Kidney (tissue), 13 donors: ENCODE measurements at regions not wholly inside any gene's neighbourhood (a gene's known extent, or its start where the extent isn't known, plus 50 kb on each side); places are given as distances from the start of the nearest gene placed in this dataset.

Source experiments
- DNase-seq, 5 donors: peaks; one replicate each; pipeline ENCODE4 v3.0.0-alpha.2; 2013 to 2020
- FAIRE-seq: peaks from 2 replicates; lab custom pipeline; 2012; peaks lifted over from hg19 to GRCh38; lab: Jason Lieb, UNC
- H3K27ac ChIP-seq, 2 donors: one replicate each; pipeline ENCODE4 v1.7.0; 2013; ENCODE audit warnings: low read depth in 2 of 2, low read length in 2 of 2, inconsistent platforms in 1 of 2
- H3K27me3 ChIP-seq: one replicate; pipeline ENCODE4 v1.7.1; 2013; ENCODE audit warnings: low read length, inconsistent platforms; ENCODE audit not compliant: control insufficient read depth, insufficient read depth
- H3K36me3 ChIP-seq, 3 donors: one replicate each; pipeline versions ENCODE4 v1.7.0 to v1.7.1; 2013; ENCODE audit warnings: low read length in 3 of 3, control low read depth in 1 of 3, inconsistent platforms in 1 of 3; ENCODE audit not compliant: insufficient read depth in 3 of 3, control insufficient read depth in 2 of 3
- H3K4me1 ChIP-seq, 3 donors: one replicate each; pipeline versions ENCODE4 v1.7.0 to v1.7.1; 2013; ENCODE audit warnings: low read length in 3 of 3, inconsistent platforms in 1 of 3, low read depth in 1 of 3; ENCODE audit not compliant: control insufficient read depth in 2 of 3, insufficient read depth in 2 of 3
- H3K4me3 ChIP-seq, 3 donors: one replicate each; pipeline versions ENCODE4 v1.7.0 to v1.8.1; 2013; ENCODE audit warnings: low read length in 3 of 3, control low read depth in 1 of 3, inconsistent platforms in 1 of 3
- H3K9ac ChIP-seq, 3 donors: one replicate each; pipeline versions ENCODE4 v1.7.0 to v1.7.1; 2013; ENCODE audit warnings: low read length in 3 of 3, control low read depth in 1 of 3, inconsistent platforms in 1 of 3
- H3K9me3 ChIP-seq, 3 donors: one replicate each; pipeline versions ENCODE4 v1.7.0 to v1.7.1; 2013; ENCODE audit warnings: low read length in 3 of 3, control low read depth in 1 of 3, inconsistent platforms in 1 of 3; ENCODE audit not compliant: control insufficient read depth in 2 of 3, insufficient read depth in 1 of 3
- intact Hi-C: fragments of 100-400 bp; cut with DNase I; formaldehyde crosslinking; loops from one replicate; pipeline ENCODE4 v1.11.1; 2022
- TF ChIP-seq, protein P1 (sequence below): IDR thresholded peaks from 3 replicates; pipeline ENCODE4 v1.5.1; 2012; ENCODE audit warnings: mild to moderate bottlenecking, moderate library complexity, borderline replicate concordance; ENCODE audit not compliant: insufficient read depth; ENCODE audit errors: extremely low read depth
- donor health status: control.
- donor health status: control.
- donor health status: control.
- donor health status: control.
- donor health status: control.
- donor health status: DM: yes; HTN: yes; CAD: no.
- donor health status: Normal renal cell carcinoma (clear cell type).

DNA sequence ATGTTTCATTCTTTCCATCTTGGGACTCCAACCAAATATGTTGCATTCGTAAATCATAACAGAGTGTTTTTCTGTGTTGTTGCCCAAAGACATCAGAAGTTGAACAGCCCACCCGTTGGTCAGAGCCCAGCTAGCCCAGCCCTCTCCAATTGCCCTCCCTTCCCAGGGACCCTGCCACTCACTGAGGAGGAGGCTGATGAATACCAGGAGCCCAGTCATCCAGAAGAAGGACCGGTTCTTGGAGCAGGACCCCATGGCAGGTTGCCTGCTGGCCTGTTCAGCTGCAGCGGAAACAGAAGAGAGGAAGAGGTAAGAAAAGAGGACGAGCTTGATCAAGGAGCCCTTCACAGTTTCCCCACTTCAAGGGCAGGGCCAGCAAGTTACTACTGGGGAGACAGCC lies 172.2 kb upstream of the ETV3 start:
- no peak overlapping the region for H3K4me3 ChIP-seq
- no peaks in the 10 kb centered on the region for H3K27me3 ChIP-seq
- TF ChIP-seq, protein P1, sequence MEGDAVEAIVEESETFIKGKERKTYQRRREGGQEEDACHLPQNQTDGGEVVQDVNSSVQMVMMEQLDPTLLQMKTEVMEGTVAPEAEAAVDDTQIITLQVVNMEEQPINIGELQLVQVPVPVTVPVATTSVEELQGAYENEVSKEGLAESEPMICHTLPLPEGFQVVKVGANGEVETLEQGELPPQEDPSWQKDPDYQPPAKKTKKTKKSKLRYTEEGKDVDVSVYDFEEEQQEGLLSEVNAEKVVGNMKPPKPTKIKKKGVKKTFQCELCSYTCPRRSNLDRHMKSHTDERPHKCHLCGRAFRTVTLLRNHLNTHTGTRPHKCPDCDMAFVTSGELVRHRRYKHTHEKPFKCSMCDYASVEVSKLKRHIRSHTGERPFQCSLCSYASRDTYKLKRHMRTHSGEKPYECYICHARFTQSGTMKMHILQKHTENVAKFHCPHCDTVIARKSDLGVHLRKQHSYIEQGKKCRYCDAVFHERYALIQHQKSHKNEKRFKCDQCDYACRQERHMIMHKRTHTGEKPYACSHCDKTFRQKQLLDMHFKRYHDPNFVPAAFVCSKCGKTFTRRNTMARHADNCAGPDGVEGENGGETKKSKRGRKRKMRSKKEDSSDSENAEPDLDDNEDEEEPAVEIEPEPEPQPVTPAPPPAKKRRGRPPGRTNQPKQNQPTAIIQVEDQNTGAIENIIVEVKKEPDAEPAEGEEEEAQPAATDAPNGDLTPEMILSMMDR = no peak
- H3K4me1 ChIP-seq = no peaks in the 10 kb centered on the region
- DNase-seq (peak in 3 of 5 donors; percentile 37 to 55 (median 53)), FAIRE-seq (no peak)
- no peaks in the 10 kb centered on the region for H3K36me3 ChIP-seq
- no peaks in the 10 kb centered on the region for H3K9me3 ChIP-seq
- intact Hi-C loops = no loop called here
- H3K9ac ChIP-seq = no peak overlapping the region
- H3K27ac ChIP-seq = no peak overlapping the region

DNA sequence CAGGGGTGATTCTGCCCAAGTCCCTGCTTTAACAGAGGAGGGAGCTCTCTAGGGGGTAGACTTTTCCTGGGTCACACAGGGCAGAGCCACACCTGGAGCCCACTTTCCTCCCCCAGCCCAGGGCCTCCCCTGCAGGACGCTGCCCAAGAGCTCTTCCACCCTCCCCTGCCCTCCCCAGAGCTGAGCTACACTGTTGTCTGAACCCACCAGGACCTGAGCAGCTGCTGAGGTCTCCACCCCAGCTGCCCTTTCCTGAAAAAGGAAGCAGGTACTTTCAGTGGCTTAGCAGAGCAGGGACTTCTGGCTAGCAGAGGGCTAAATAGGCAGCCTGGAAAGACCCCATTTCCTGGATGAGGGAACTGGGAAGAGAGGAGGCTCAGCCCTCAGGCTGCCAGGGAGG lies 169.3 kb upstream of the ETV3 start:
- no peak for FAIRE-seq
- TF ChIP-seq, protein P1 = no peak
- DNase-seq = no peak
- Histone ChIP-seq H3K27me3 (no peaks in the 10 kb centered on the region), H3K36me3 (no peaks in the 10 kb centered on the region), H3K4me1 (no peaks in the 10 kb centered on the region), H3K9ac (no peak overlapping the region), H3K9me3 (no peaks in the 10 kb centered on the region), H3K27ac (no peak overlapping the region), H3K4me3 (no peak overlapping the region)
- intact Hi-C loops = no loop called here

DNA sequence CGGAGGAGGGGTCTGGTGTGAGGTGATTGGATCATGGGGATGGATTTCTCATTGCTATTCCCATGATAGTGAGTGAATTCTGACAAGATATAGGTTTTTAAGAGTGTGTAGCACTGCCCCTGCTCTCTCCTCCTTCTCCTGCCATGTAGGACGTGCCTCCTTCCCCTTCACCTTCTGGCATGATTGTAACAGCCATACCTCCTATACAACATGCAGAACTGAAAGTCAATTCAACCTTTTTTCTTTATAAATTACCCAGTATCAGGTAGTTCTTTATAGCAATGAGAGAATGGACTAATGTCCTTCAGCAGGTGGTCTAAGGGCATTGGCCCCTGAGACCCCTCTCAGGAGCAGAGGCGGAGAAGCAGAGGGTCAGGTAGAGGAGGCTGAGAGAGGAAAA lies 168.7 kb upstream of the ETV3 start:
- DNase-seq (no peak), FAIRE-seq (no peak)
- TF ChIP-seq, protein P1 = no peak
- no peaks in the 10 kb centered on the region for H3K9me3 ChIP-seq
- H3K4me3 ChIP-seq = no peak overlapping the region
- no peaks in the 10 kb centered on the region for H3K27me3 ChIP-seq
- H3K9ac ChIP-seq = no peak overlapping the region
- intact Hi-C loops = no loop called here
- H3K27ac ChIP-seq = no peak overlapping the region
- no peaks in the 10 kb centered on the region for H3K36me3 ChIP-seq
- no peaks in the 10 kb centered on the region for H3K4me1 ChIP-seq

DNA sequence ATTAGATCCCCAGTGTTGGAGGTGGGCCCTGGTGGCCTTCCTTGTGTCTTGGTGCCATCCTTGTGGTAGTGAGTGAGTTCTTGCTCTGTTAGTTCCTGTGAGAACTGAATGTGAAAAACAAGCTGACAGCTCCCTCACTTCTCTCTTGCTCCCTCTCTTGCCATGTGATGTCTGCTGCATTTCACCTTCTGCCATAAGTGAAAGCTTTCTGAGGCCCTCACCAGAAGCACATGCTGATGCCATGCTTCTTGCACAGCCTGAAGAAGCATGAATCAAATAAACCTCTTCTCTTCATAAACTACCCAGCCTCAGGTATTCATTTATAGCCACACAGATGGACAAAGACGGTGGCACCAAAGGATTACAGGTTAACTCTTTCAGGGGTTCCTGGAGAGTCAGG lies 166.1 kb upstream of the ETV3 start:
- DNase-seq = no peak
- FAIRE-seq = no peak

More for the DNA sequence above, 166.1 kb upstream of the ETV3 start:
- H3K36me3 ChIP-seq = no peaks in the 10 kb centered on the region
- intact Hi-C loops = no loop called here
- TF ChIP-seq, protein P1 = no peak
- H3K27ac ChIP-seq = no peak overlapping the region
- no peak overlapping the region for H3K4me3 ChIP-seq
- H3K4me1 ChIP-seq = no peaks in the 10 kb centered on the region
- no peaks in the 10 kb centered on the region for H3K27me3 ChIP-seq
- no peaks in the 10 kb centered on the region for H3K9me3 ChIP-seq
- no peak overlapping the region for H3K9ac ChIP-seq
